Fibroblast of upper back skin (primary cell): ENCODE measurements at regions not wholly inside any gene's neighbourhood (a gene's known extent, or its start where the extent isn't known, plus 50 kb on each side); places are given as distances from the start of the nearest gene placed in this dataset.
A peak's percentile ranks its signal among the peaks of the same experiment; 100 is the strongest.
"Not testable (repeated sequence)": the region's sequence is repeated elsewhere in the genome, so short reads cannot be mapped to it uniquely, and the experiment has no call there.

ENCODE experiments used
- DNase-seq: peaks from one replicate; pipeline ENCODE4 v3.0.0-alpha.2; 2013

GRCh38 chr14:65834812-65835211, 422.3 kb downstream of the FUT8 start:
- no peak for DNase-seq

GRCh38 chr14:65835501-65835900, 423.0 kb downstream of the FUT8 start:
- no peak for DNase-seq

- no peak for DNase-seq
These were observed 426.0 kb downstream of the FUT8 start for GRCh38 chr14:65838565-65838964.

GRCh38 chr14:65840118-65840751, 427.7 kb downstream of the FUT8 start:
- DNase-seq = no peak

- DNase-seq = no peak
These were observed 428.3 kb downstream of the FUT8 start for GRCh38 chr14:65840786-65841185.

GRCh38 chr14:65846196-65846868, 433.8 kb downstream of the FUT8 start:
- no peak for DNase-seq

- no peak for DNase-seq
These were observed 434.7 kb downstream of the FUT8 start for GRCh38 chr14:65847075-65847847.

GRCh38 chr14:65847931-65848330, 435.4 kb downstream of the FUT8 start:
- DNase-seq = not testable (repeated sequence)

- no peak for DNase-seq
These were observed 436.6 kb downstream of the FUT8 start for GRCh38 chr14:65849091-65849490.

GRCh38 chr14:65849558-65849957, 437.0 kb downstream of the FUT8 start:
- no peak for DNase-seq

GRCh38 chr14:65850429-65851135, 438.1 kb downstream of the FUT8 start:
- no peak for DNase-seq

- no peak for DNase-seq
These were observed 440.2 kb downstream of the FUT8 start for GRCh38 chr14:65852689-65853088.

- no peak for DNase-seq
These were observed 441.0 kb downstream of the FUT8 start for GRCh38 chr14:65853407-65853955.

GRCh38 chr14:65854215-65854614, 441.7 kb downstream of the FUT8 start:
- no peak for DNase-seq

- DNase-seq = no peak
These were observed 448.6 kb downstream of the FUT8 start for GRCh38 chr14:65860956-65861611.

- DNase-seq = no peak
These were observed 452.0 kb downstream of the FUT8 start for GRCh38 chr14:65864549-65864948.

- DNase-seq = no peak
These were observed 452.5 kb downstream of the FUT8 start for GRCh38 chr14:65864984-65865383.

GRCh38 chr14:65866448-65866847, 453.9 kb downstream of the FUT8 start:
- peak; percentile 41 for DNase-seq

- DNase-seq = no peak
These were observed 454.4 kb downstream of the FUT8 start for GRCh38 chr14:65866886-65867285.

GRCh38 chr14:65867333-65867732, 454.8 kb downstream of the FUT8 start:
- no peak for DNase-seq

GRCh38 chr14:65872536-65872935, 460.0 kb downstream of the FUT8 start:
- DNase-seq = no peak

- DNase-seq = no peak
These were observed 464.6 kb downstream of the FUT8 start for GRCh38 chr14:65877166-65877565.

GRCh38 chr14:65877624-65878023, 465.1 kb downstream of the FUT8 start:
- no peak for DNase-seq
